SIG-M5 treated with dmso at 0.1 percent for 504 hours (cell line): ENCODE measurements at regions not wholly inside any gene's neighbourhood (a gene's known extent, or its start where the extent isn't known, plus 50 kb on each side); places are given as distances from the start of the nearest gene placed in this dataset.
A peak's percentile ranks its signal among the peaks of the same experiment; 100 is the strongest.
"Not testable (repeated sequence)": the region's sequence is repeated elsewhere in the genome, so short reads cannot be mapped to it uniquely, and the experiment has no call there.

Experiments
- DNase-seq: peaks from one replicate; lab custom pipeline; 2025; ENCODE audit not compliant: unreplicated experiment; lab: John Stamatoyannopoulos, UW

- DNase-seq = no peak
Observed at GRCh38 chr4:86522349-86522748, 71.8 kb upstream of the PTPN13 start.

DNA sequence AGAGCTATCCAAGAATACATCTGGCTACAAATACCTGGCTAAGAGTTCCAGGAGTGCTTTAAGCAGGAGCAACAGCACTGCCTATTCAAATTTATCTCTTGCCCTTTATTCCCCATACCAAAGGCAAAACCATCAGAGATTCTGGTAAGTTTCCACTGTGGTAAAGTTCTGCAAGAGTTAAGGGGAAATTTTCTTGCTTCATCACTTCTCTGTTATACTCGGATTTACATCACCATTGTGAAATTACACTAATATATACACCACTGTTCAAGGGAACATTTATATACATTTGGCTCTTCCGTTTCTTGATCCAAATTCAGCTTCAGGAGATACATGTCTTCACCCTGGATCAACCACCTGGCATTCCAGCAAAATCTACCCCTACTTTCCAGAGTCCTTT is 70.8 kb upstream of the PTPN13 start:
- DNase-seq = peak; percentile 72

- DNase-seq = not testable (repeated sequence)
Observed at GRCh38 chr4:86527713-86528112, 66.4 kb upstream of the PTPN13 start.

DNA sequence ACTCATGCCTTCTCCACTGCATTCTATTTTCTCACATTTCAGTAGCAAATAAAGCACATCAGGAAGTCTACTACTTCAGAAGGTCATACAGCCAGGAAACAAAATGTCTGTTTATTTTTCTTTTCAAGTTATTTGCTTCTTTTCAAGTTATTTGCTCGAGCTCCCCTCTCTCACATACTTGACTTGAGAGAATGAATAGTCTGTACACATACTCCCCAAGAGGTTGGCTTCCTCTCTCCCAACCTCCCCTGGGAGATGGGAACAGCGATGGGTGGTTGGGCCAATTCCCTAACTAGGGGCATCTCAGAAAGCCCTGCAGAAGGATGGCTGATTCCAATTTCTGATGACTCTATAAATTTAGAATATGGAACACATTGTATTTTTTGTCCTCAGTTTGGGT is 64.7 kb upstream of the PTPN13 start:
- no peak for DNase-seq

- DNase-seq = no peak
Observed at GRCh38 chr4:86530183-86530582, 63.9 kb upstream of the PTPN13 start.

DNA sequence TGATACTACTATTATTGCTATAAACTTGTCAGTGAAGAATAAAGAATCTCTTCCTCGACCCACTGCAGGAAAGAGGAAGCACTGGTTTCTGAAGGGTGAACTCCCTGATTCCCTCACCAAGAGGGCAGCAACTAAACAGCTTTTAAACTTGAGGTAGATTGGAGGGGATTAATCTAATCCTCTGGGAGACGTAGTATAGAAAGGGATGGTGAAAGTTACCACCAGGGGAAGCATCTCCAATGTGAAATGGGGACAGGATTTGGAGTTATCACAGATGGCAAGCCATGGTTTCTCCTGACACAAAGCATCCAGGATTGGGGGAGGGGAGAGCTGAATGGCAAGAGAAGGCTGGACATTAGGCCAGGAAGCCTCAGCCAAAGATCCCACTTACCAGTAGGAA is 62.7 kb upstream of the PTPN13 start:
- DNase-seq = no peak

- DNase-seq = no peak
Observed at GRCh38 chr4:86532851-86533250, 61.3 kb upstream of the PTPN13 start.

- DNase-seq = no peak
Observed at GRCh38 chr4:86536151-86536550, 58.0 kb upstream of the PTPN13 start.

DNA sequence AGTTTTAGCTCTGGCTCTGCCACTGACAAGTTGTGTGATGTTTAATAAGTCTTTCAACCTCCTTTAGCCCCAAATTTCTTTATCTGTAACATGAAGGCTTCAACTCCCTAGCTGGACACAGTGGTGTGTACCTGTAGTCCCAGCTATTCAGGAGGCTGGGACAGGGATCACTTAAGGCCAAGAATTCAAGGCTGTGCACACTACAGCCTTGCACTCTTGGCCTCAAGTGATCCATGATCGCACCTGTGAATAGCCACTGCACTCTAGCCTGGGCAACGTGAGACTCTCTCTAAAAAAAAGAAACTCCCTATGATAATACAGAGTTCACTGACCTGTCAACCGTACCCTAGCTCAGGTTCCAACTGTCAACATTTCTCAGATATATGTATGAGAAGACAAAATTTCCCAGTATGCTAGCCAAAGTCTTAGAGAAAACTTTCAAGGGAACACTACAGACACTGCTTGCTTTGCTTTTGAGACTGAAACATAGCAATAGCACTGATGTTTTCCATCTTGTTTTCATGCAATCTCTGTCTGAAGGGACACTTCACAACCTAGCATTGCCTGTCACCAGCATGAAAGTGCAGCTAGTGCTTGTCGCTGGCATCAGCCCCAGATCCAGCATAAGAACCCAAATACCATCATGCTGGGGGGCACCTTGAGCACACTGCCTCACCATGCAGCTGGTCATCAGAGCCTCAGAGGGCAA is 51.6 kb upstream of the PTPN13 start:
- no peak for DNase-seq

- no peak for DNase-seq
Observed at GRCh38 chr4:86543080-86543479, 51.0 kb upstream of the PTPN13 start.

GRCh38 chr4:86543560-86544309 is 50.4 kb upstream of the PTPN13 start:
- DNase-seq = no peak

DNA sequence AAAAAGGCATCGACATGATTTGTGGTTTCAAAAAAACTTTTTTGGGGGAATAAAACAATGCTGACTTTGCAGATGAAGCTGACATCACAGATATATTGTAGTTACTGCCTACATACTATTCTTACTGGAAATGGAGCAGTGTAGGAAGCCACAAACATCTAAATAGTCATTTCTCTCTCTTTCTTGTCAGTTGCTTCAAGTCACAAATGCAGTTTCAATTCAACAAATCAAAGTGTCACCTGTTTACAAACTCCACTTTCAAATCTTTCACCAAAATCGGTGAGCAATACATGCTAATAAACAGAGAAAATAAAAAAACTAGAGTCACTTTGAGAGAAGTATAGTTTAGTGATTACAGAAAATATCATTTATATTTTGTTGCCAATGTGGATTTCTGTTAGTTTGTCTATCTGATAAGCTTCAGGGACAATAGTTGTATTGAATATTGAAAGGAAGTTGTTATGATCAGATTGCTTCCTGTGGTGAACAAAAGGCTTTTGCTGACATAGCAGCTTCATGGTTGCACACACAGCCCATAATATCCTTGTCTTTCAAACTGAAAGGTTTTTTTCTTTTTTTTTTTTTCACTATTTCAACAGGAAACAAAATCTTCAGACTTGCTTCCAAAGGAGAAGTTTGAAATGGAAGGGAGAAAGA is 49.7 kb upstream of the PTPN13 start:
- no peak for DNase-seq
